ENCODE measurements at regions not wholly inside any gene's neighbourhood (a gene's known extent, or its start where the extent isn't known, plus 50 kb on each side); places are given as distances from the start of the nearest gene placed in this dataset.

DNA sequence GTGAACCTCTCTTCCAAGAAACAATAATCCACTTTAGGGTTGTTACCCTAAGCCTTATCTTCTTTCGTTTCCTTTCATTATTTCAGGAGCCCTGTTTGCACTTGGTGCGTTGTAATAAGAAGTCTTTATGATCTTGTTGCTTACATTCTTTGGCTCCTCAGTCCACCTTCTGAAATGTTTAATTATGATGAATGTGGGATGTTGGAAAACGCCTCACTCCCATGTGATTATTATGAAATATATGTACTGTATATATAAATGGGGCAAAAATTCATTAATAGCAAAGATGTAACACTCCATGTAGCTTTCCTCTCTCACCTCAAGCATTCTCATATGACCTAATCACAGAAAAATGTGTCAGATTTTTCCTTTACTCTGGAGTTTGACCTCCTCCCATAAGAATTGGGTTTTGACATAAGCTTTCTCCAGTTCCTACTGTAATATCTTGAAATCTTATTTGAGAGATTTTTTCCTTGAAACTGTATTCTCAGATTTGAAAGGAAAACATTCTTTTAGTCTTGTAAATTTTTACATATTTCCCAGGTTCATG is 397.2 kb upstream of the FANCL start:
- DNase-seq: no peak
- TF ChIP-seq EZH2phosphoT487 (IDR thresholded peaks at IDR 0.05; ENCODE audit: low read length) (no peak), EZH2 (optimal IDR thresholded peaks at IDR 0.05; ENCODE audit: low read depth, low read length) (no peak)
- TF ChIP-seq, protein P1, sequence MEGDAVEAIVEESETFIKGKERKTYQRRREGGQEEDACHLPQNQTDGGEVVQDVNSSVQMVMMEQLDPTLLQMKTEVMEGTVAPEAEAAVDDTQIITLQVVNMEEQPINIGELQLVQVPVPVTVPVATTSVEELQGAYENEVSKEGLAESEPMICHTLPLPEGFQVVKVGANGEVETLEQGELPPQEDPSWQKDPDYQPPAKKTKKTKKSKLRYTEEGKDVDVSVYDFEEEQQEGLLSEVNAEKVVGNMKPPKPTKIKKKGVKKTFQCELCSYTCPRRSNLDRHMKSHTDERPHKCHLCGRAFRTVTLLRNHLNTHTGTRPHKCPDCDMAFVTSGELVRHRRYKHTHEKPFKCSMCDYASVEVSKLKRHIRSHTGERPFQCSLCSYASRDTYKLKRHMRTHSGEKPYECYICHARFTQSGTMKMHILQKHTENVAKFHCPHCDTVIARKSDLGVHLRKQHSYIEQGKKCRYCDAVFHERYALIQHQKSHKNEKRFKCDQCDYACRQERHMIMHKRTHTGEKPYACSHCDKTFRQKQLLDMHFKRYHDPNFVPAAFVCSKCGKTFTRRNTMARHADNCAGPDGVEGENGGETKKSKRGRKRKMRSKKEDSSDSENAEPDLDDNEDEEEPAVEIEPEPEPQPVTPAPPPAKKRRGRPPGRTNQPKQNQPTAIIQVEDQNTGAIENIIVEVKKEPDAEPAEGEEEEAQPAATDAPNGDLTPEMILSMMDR (IDR thresholded peaks at IDR 0.05; ENCODE audit: low read length): no peak
- Histone ChIP-seq H3K4me3 (ENCODE audit: low read length) (no peak overlapping the region), H4K20me1 (ENCODE audit: insufficient read depth, low read length) (no peaks in the 10 kb centered on the region), H3K27ac (ENCODE audit: low read length) (no peak overlapping the region), H3K9me2 (replicated peaks; ENCODE audit: insufficient read depth, low read length) (no peaks in the 10 kb centered on the region), H3K4me1 (ENCODE audit: low read length) (no peaks in the 10 kb centered on the region), H2AFZ (ENCODE audit: low read length) (no peak overlapping the region), H3K27me3 (replicated peaks; ENCODE audit: insufficient read depth, low read length) (no peaks in the 10 kb centered on the region), H3F3A (ENCODE audit: insufficient read depth, low read length) (no peaks in the 10 kb centered on the region), H3K9ac (ENCODE audit: low read length) (no peak overlapping the region), H3K9me3 (replicated peaks; ENCODE audit: insufficient read depth, low read length) (no peaks in the 10 kb centered on the region), H3K36me3 (replicated peaks; ENCODE audit: insufficient read depth, low read length) (no peaks in the 10 kb centered on the region), H3K4me2 (ENCODE audit: low read depth, low read length) (no peak overlapping the region), H3K79me2 (ENCODE audit: low read length) (no peaks in the 10 kb centered on the region)

DNA sequence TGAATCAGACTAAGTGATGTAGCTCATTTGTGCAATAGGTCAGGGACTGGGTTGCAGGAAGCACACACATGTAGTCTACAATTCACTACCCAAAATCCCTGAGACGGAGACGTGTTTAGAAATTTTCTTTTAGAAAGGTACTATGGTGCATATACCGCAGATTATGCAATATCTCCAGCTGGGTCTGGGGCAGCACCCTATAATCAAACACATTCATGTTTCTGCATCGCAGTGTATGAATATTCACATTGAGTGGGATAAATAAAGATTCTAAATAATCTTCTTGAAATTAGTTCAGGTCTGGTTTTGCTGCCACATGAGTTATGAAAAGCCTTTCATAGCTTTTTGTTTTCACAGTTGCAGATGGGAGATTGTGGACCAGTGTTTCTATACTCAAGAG is 395.7 kb upstream of the FANCL start:
- TF ChIP-seq EZH2phosphoT487 (IDR thresholded peaks at IDR 0.05; ENCODE audit: low read length): no peak
- no peak for TF ChIP-seq EZH2 (optimal IDR thresholded peaks at IDR 0.05; ENCODE audit: low read depth, low read length)
- TF ChIP-seq, protein P1 (IDR thresholded peaks at IDR 0.05; ENCODE audit: low read length): no peak
- H2AFZ ChIP-seq (ENCODE audit: low read length): no peak overlapping the region
- H3K27ac ChIP-seq (ENCODE audit: low read length): no peak overlapping the region
- no peaks in the 10 kb centered on the region for H3K27me3 ChIP-seq (replicated peaks; ENCODE audit: insufficient read depth, low read length)
- H3K4me2 ChIP-seq (ENCODE audit: low read depth, low read length): no peak overlapping the region
- no peak overlapping the region for H3K4me3 ChIP-seq (ENCODE audit: low read length)
- no peaks in the 10 kb centered on the region for H3K36me3 ChIP-seq (replicated peaks; ENCODE audit: insufficient read depth, low read length)
- H4K20me1 ChIP-seq (ENCODE audit: insufficient read depth, low read length): no peaks in the 10 kb centered on the region
- no peaks in the 10 kb centered on the region for H3F3A ChIP-seq (ENCODE audit: insufficient read depth, low read length)
- H3K79me2 ChIP-seq (ENCODE audit: low read length): no peaks in the 10 kb centered on the region
- no peaks in the 10 kb centered on the region for H3K9me3 ChIP-seq (replicated peaks; ENCODE audit: insufficient read depth, low read length)
- H3K9ac ChIP-seq (ENCODE audit: low read length): no peak overlapping the region
- no peaks in the 10 kb centered on the region for H3K4me1 ChIP-seq (ENCODE audit: low read length)
- no peaks in the 10 kb centered on the region for H3K9me2 ChIP-seq (replicated peaks; ENCODE audit: insufficient read depth, low read length)
- no peak for DNase-seq

DNA sequence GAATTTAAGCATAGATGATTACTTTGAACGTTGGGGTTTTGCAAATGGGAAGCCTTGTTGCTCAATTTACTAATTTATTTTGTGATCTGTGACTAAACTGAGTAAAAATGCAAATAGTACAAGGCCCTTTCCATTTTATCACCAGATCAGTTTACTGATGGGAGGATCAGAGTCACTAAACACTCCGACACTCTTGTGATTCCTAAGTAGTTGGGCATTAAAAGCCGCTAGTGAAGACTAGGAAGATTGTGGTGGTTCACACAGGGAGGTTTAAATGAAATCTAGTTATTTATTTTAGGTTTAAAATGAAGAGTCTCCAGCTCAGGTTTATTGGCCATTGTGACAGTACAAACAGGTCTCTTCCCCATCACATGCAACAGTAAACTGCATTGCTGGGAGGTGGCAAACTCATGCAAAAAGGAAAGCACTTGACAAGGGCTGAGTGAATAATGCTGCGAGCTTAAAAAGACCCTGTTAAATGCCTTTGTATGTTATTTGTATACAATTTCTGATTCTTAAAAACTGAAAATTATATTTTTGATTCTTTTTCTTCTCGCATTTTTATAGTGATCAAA is 394.8 kb upstream of the FANCL start:
- no peak overlapping the region for H3K4me2 ChIP-seq (ENCODE audit: low read depth, low read length)
- no peak for DNase-seq

More for the DNA sequence above, 394.8 kb upstream of the FANCL start:
- no peak overlapping the region for H2AFZ ChIP-seq (ENCODE audit: low read length)
- no peaks in the 10 kb centered on the region for H3K9me2 ChIP-seq (replicated peaks; ENCODE audit: insufficient read depth, low read length)
- TF ChIP-seq, protein P1 (IDR thresholded peaks at IDR 0.05; ENCODE audit: low read length): no peak
- TF ChIP-seq EZH2phosphoT487 (IDR thresholded peaks at IDR 0.05; ENCODE audit: low read length) (no peak), EZH2 (optimal IDR thresholded peaks at IDR 0.05; ENCODE audit: low read depth, low read length) (no peak)
- no peaks in the 10 kb centered on the region for H3K27me3 ChIP-seq (replicated peaks; ENCODE audit: insufficient read depth, low read length)
- H3K36me3 ChIP-seq (replicated peaks; ENCODE audit: insufficient read depth, low read length): no peaks in the 10 kb centered on the region
- no peaks in the 10 kb centered on the region for H4K20me1 ChIP-seq (ENCODE audit: insufficient read depth, low read length)
- no peak overlapping the region for H3K27ac ChIP-seq (ENCODE audit: low read length)
- no peaks in the 10 kb centered on the region for H3K4me1 ChIP-seq (ENCODE audit: low read length)
- H3K9ac ChIP-seq (ENCODE audit: low read length): no peak overlapping the region
- no peak overlapping the region for H3K4me3 ChIP-seq (ENCODE audit: low read length)
- no peaks in the 10 kb centered on the region for H3K9me3 ChIP-seq (replicated peaks; ENCODE audit: insufficient read depth, low read length)
- H3F3A ChIP-seq (ENCODE audit: insufficient read depth, low read length): no peaks in the 10 kb centered on the region
- no peaks in the 10 kb centered on the region for H3K79me2 ChIP-seq (ENCODE audit: low read length)

All from MM.1S (cell line).